ENCODE measurements at regions not wholly inside any gene's neighbourhood (a gene's known extent, or its start where the extent isn't known, plus 50 kb on each side); places are given as distances from the start of the nearest gene placed in this dataset.

GRCh38 chr1:79422726-79423125 lies 416.2 kb upstream of the ADGRL4 start:
- no peaks in the 10 kb centered on the region for H3K27me3 ChIP-seq
- H3K27ac ChIP-seq = no peak overlapping the region
- H3K9me3 ChIP-seq = no peaks in the 10 kb centered on the region
- no peaks in the 10 kb centered on the region for H3K36me3 ChIP-seq
- no peak overlapping the region for H3K4me3 ChIP-seq (ENCODE audit: low read depth in 1 of 2, low read length in 1 of 2)
- no peak for TF ChIP-seq CTCF (IDR thresholded peaks at IDR 0.05)
- H3K4me1 ChIP-seq (ENCODE audit: control insufficient read depth in 1 of 2, insufficient read depth in 1 of 2, low read depth in 1 of 2, low read length in 1 of 2) = no peaks in the 10 kb centered on the region

GRCh38 chr1:79398501-79398900 lies 392.0 kb upstream of the ADGRL4 start:
- no peaks in the 10 kb centered on the region for H3K36me3 ChIP-seq
- H3K4me3 ChIP-seq (ENCODE audit: low read depth in 1 of 2, low read length in 1 of 2) = no peak overlapping the region
- no peaks in the 10 kb centered on the region for H3K27me3 ChIP-seq
- no peaks in the 10 kb centered on the region for H3K9me3 ChIP-seq
- TF ChIP-seq CTCF (IDR thresholded peaks at IDR 0.05) = no peak
- no peak overlapping the region for H3K27ac ChIP-seq
- H3K4me1 ChIP-seq (ENCODE audit: control insufficient read depth in 1 of 2, insufficient read depth in 1 of 2, low read depth in 1 of 2, low read length in 1 of 2) = no peaks in the 10 kb centered on the region

- no peaks in the 10 kb centered on the region for H3K27me3 ChIP-seq
- H3K4me3 ChIP-seq (ENCODE audit: low read depth in 1 of 2, low read length in 1 of 2) = no peak overlapping the region
- no peaks in the 10 kb centered on the region for H3K36me3 ChIP-seq
- no peak overlapping the region for H3K27ac ChIP-seq
- no peak for TF ChIP-seq CTCF (IDR thresholded peaks at IDR 0.05)
- no peaks in the 10 kb centered on the region for H3K4me1 ChIP-seq (ENCODE audit: control insufficient read depth in 1 of 2, insufficient read depth in 1 of 2, low read depth in 1 of 2, low read length in 1 of 2)
- no peaks in the 10 kb centered on the region for H3K9me3 ChIP-seq
Observed at GRCh38 chr1:79396901-79397300, 390.4 kb upstream of the ADGRL4 start.

- H3K27ac ChIP-seq = no peak overlapping the region
- no peaks in the 10 kb centered on the region for H3K36me3 ChIP-seq
- no peak for TF ChIP-seq CTCF (IDR thresholded peaks at IDR 0.05)
- H3K4me3 ChIP-seq (ENCODE audit: low read depth in 1 of 2, low read length in 1 of 2) = no peak overlapping the region
- H3K27me3 ChIP-seq = no peaks in the 10 kb centered on the region
- H3K9me3 ChIP-seq = no peaks in the 10 kb centered on the region
- H3K4me1 ChIP-seq (ENCODE audit: control insufficient read depth in 1 of 2, insufficient read depth in 1 of 2, low read depth in 1 of 2, low read length in 1 of 2) = no peaks in the 10 kb centered on the region
Observed at GRCh38 chr1:79388694-79389361, 382.3 kb upstream of the ADGRL4 start.

GRCh38 chr1:79386730-79387129 lies 380.2 kb upstream of the ADGRL4 start:
- H3K4me1 ChIP-seq (ENCODE audit: control insufficient read depth in 1 of 2, insufficient read depth in 1 of 2, low read depth in 1 of 2, low read length in 1 of 2) = no peaks in the 10 kb centered on the region
- no peaks in the 10 kb centered on the region for H3K27me3 ChIP-seq
- no peak overlapping the region for H3K4me3 ChIP-seq (ENCODE audit: low read depth in 1 of 2, low read length in 1 of 2)
- no peaks in the 10 kb centered on the region for H3K36me3 ChIP-seq
- TF ChIP-seq CTCF (IDR thresholded peaks at IDR 0.05) = no peak
- H3K27ac ChIP-seq = no peak overlapping the region
- H3K9me3 ChIP-seq = no peaks in the 10 kb centered on the region

Measured in neutrophil (primary cell).